ENCODE measurements at regions not wholly inside any gene's neighbourhood (a gene's known extent, or its start where the extent isn't known, plus 50 kb on each side); places are given as distances from the start of the nearest gene placed in this dataset.

DNA sequence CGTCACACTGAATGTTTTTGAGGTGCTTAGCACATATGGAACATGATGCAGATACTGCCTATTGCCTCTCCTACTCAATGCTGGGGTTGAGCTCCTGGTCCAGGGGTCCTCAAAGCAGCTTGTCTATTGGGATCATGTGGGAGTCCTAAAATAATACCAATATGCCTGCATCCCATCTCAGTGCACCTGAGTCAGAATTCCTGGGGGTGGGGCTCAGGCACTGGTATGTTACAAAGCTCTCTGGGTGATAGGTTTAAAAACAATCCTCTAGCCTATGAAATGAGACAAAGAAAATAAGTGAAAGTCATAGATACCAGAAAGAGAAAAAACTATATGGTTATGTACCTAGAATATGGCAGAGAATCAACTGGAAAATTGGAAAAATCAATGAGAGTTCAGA is 156.6 kb upstream of the NLRP1 start:
- Histone ChIP-seq H3K9ac (ENCODE audit: extremely low read depth, insufficient read length, low read length) (no peak overlapping the region), H3K18ac (ENCODE audit: insufficient read length, low read depth, low read length) (no peak overlapping the region), H2BK12ac (ENCODE audit: insufficient read length, low read depth, low read length) (no peak overlapping the region), H2AFZ (ENCODE audit: low read length) (no peak overlapping the region), H3K27me3 (ENCODE audit: insufficient read depth, low read length) (no peaks in the 10 kb centered on the region), H3K23me2 (ENCODE audit: insufficient read length, low read depth, low read length, poor library complexity, severe bottlenecking) (no peaks in the 10 kb centered on the region), H3K23ac (ENCODE audit: insufficient read length, low read depth, low read length) (no peak overlapping the region), H3K4me1 (ENCODE audit: insufficient read depth, low read length) (no peaks in the 10 kb centered on the region), H3T11ph (ENCODE audit: low read length) (no peak overlapping the region), H2BK120ac (ENCODE audit: low read depth, low read length, poor library complexity, severe bottlenecking) (no peak overlapping the region), H3K4me2 (ENCODE audit: insufficient read depth, insufficient read length, low read length) (no peak overlapping the region), H4K20me1 (ENCODE audit: control insufficient read depth, insufficient read depth, insufficient read length) (no peaks in the 10 kb centered on the region), H2BK20ac (ENCODE audit: low read depth, low read length, poor library complexity, severe bottlenecking) (no peak overlapping the region), H2BK15ac (ENCODE audit: low read depth, low read length) (no peak overlapping the region), H4K8ac (replicated peaks; ENCODE audit: insufficient read length, low read depth, low read length) (no peak overlapping the region), H3K4ac (ENCODE audit: low read depth, low read length) (no peak overlapping the region), H3K56ac (ENCODE audit: insufficient read length, low read depth, low read length) (no peak overlapping the region), H3K9me3 (ENCODE audit: control insufficient read depth, low read depth, low read length) (no peaks in the 10 kb centered on the region), H2AK5ac (ENCODE audit: insufficient read length, low read length) (no peak overlapping the region), H3K27ac (ENCODE audit: insufficient read length, low read depth, low read length) (no peak overlapping the region), H3K79me1 (ENCODE audit: insufficient read depth, low read depth, low read length, poor library complexity, severe bottlenecking) (no peaks in the 10 kb centered on the region), H4K91ac (ENCODE audit: insufficient read length, low read depth, low read length) (no peak overlapping the region), H3K14ac (ENCODE audit: insufficient read depth, low read length) (no peak overlapping the region), H3K79me2 (ENCODE audit: insufficient read depth, low read length) (no peaks in the 10 kb centered on the region), H4K5ac (ENCODE audit: insufficient read length, low read depth, low read length) (no peak overlapping the region), H2BK5ac (ENCODE audit: insufficient read length, low read length) (no peak overlapping the region)
- Mint-ChIP-seq H3K4me3 (no peak overlapping the region), H3K9me3 (no peaks in the 10 kb centered on the region; a peak in 1 of 5 replicates), H3K4me1 (peaks cover 5% of the 10 kb centered on the region in 2 experiments), H3K27ac (no peak overlapping the region), H3K27me3 (ENCODE audit: low read depth) (peaks cover 1% of the 10 kb centered on the region; the same call in 1 of the 2 replicates), H3K36me3 (ENCODE audit: insufficient read depth in 1 of 3, low read depth in 3 of 3) (no peaks in the 10 kb centered on the region)
- no CpG with 5 or more reads among the region's 1 CpG for WGBS (ENCODE audit: extremely low coverage, insufficient read length, low lambda C conversion rate)
- peak; percentile 18 for DNase-seq
- TF ChIP-seq, protein P1, sequence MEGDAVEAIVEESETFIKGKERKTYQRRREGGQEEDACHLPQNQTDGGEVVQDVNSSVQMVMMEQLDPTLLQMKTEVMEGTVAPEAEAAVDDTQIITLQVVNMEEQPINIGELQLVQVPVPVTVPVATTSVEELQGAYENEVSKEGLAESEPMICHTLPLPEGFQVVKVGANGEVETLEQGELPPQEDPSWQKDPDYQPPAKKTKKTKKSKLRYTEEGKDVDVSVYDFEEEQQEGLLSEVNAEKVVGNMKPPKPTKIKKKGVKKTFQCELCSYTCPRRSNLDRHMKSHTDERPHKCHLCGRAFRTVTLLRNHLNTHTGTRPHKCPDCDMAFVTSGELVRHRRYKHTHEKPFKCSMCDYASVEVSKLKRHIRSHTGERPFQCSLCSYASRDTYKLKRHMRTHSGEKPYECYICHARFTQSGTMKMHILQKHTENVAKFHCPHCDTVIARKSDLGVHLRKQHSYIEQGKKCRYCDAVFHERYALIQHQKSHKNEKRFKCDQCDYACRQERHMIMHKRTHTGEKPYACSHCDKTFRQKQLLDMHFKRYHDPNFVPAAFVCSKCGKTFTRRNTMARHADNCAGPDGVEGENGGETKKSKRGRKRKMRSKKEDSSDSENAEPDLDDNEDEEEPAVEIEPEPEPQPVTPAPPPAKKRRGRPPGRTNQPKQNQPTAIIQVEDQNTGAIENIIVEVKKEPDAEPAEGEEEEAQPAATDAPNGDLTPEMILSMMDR (conservative IDR thresholded peaks at IDR 0.05): no peak
